OCI-LY7 (cell line): ENCODE measurements at regions not wholly inside any gene's neighbourhood (a gene's known extent, or its start where the extent isn't known, plus 50 kb on each side); places are given as distances from the start of the nearest gene placed in this dataset.

ENCODE experiments used
- BruUV-seq: library from RNA; stranded (reverse); fragments of 400-500 nt; replicated peaks from 2 replicates; lab custom pipeline; 2021; lab: Mats Ljungman, UMichigan
- CTCF ChIA-PET: fragments of 300-600 bp; sonication (Branson Sonifier 250); formaldehyde crosslinking; loops from one replicate; lab custom pipeline; 2022; ENCODE audit warnings: antibody characterized with exemption; ENCODE audit not compliant: unreplicated experiment; lab: Charles Lee
- POLR2A ChIA-PET: fragments of 300-600 bp; sonication (Branson Sonifier 250); formaldehyde crosslinking; loops from one replicate; lab custom pipeline; 2022; ENCODE audit warnings: antibody characterized with exemption; lab: Charles Lee
- DNase-seq: peaks from one replicate; pipeline ENCODE4 v3.0.0-alpha.2; 2015; ENCODE audit warnings: low spot score
- H2AFZ ChIP-seq: fragments of 200-600 bp; sonication (generic), shearing (Covaris generic); 2 replicates; pipeline ENCODE4 v1.6.1; 2014; ENCODE audit warnings: mild to moderate bottlenecking, antibody characterized with exemption, low read length, moderate library complexity
- H3K27ac ChIP-seq: fragments of 200-600 bp; sonication (generic); 2 replicates; pipeline ENCODE4 v1.5.1; 2014; ENCODE audit warnings: mixed run types, low read depth, mild to moderate bottlenecking, moderate library complexity, low read length, inconsistent platforms; ENCODE audit not compliant: poor library complexity, severe bottlenecking
- H3K36me3 ChIP-seq: fragments of 200-600 bp; sonication (generic); 2 replicates; pipeline ENCODE4 v1.6.1; 2014; ENCODE audit warnings: mild to moderate bottlenecking, antibody characterized with exemption, low read length, moderate library complexity, mixed read lengths; ENCODE audit not compliant: insufficient read depth
- H3K4me1 ChIP-seq: fragments of 200-600 bp; sonication (generic); 2 replicates; pipeline ENCODE4 v1.5.1; 2014; ENCODE audit warnings: mild to moderate bottlenecking, low read length; ENCODE audit not compliant: insufficient read depth, poor library complexity, severe bottlenecking
- H3K4me2 ChIP-seq: fragments of 200-600 bp; sonication (generic); 2 replicates; pipeline ENCODE4 v1.6.1; 2014; ENCODE audit warnings: mild to moderate bottlenecking, low read length
- H3K4me3 ChIP-seq: fragments of 200-600 bp; sonication (generic); 2 replicates; pipeline ENCODE4 v1.5.1; 2014; ENCODE audit warnings: mild to moderate bottlenecking, low read depth, low read length; ENCODE audit not compliant: poor library complexity, severe bottlenecking
- H3K79me2 ChIP-seq: fragments of 200-600 bp; sonication (generic); 2 replicates; pipeline ENCODE4 v1.6.1; 2016; ENCODE audit warnings: low read depth, mild to moderate bottlenecking, low read length, moderate library complexity, mixed read lengths; ENCODE audit not compliant: insufficient read depth
- H3K9me2 ChIP-seq: fragments of 200-600 bp; sonication (generic); 2 replicates; pipeline ENCODE4 v1.6.1; 2016; ENCODE audit warnings: mild to moderate bottlenecking, low read length, mixed read lengths; ENCODE audit not compliant: insufficient read depth
- H3K9me3 ChIP-seq: fragments of 200-600 bp; sonication (generic); 2 replicates; pipeline ENCODE4 v1.6.1; 2014; ENCODE audit warnings: mild to moderate bottlenecking, mixed run types, low read length, mixed read lengths
- H4K20me1 ChIP-seq: fragments of 200-600 bp; sonication (generic); 2 replicates; pipeline ENCODE4 v1.6.1; 2014; ENCODE audit warnings: mild to moderate bottlenecking, antibody characterized with exemption, low read length, moderate library complexity, mixed read lengths; ENCODE audit not compliant: insufficient read depth
- CTCF ChIP-seq: fragments of 200-600 bp; sonication (generic); conservative IDR thresholded peaks from 2 replicates; pipeline ENCODE4 v1.5.1; 2014; ENCODE audit warnings: mild to moderate bottlenecking, antibody characterized with exemption, low read length, moderate library complexity, mixed read lengths
- EZH2phosphoT487 ChIP-seq: fragments of 200-600 bp; sonication (generic); IDR thresholded peaks from 2 replicates; pipeline ENCODE4 v1.6.1; 2018; ENCODE audit warnings: low read depth, borderline replicate concordance, mild to moderate bottlenecking, mixed run types, antibody characterized with exemption, low read length, moderate library complexity, mixed read lengths
- intact Hi-C: fragments of 100-400 bp; cut with micrococcal nuclease; formaldehyde crosslinking; loops from one replicate; pipeline ENCODE4 v1.10.0; 2022; ENCODE audit not compliant: unreplicated experiment

GRCh38 chr20:51104960-51105920, 82.3 kb upstream of the KCNG1 start:
- TF ChIP-seq CTCF (no peak), EZH2phosphoT487 (no peak)
- Histone ChIP-seq H4K20me1 (no peaks in the 10 kb centered on the region), H3K36me3 (no peaks in the 10 kb centered on the region), H3K4me3 (no peak overlapping the region), H2AFZ (no peak overlapping the region; the same call in 1 of the 2 replicates), H3K4me2 (no peak overlapping the region), H3K27ac (no peak overlapping the region), H3K79me2 (no peaks in the 10 kb centered on the region), H3K4me1 (peaks cover 27% of the 10 kb centered on the region), H3K9me3 (no peaks in the 10 kb centered on the region), H3K9me2 (no peaks in the 10 kb centered on the region)
- CTCF ChIA-PET: no interaction called here
- POLR2A ChIA-PET: interaction anchor here (0.7 kb wide), 2 partner anchors 13 to 121 kb away, joined by 3 read pairs; no protein-coding TSS in a partner anchor
- no TSS peak for BruUV-seq
- intact Hi-C loops: no loop called here
- no peak for DNase-seq

DNA sequence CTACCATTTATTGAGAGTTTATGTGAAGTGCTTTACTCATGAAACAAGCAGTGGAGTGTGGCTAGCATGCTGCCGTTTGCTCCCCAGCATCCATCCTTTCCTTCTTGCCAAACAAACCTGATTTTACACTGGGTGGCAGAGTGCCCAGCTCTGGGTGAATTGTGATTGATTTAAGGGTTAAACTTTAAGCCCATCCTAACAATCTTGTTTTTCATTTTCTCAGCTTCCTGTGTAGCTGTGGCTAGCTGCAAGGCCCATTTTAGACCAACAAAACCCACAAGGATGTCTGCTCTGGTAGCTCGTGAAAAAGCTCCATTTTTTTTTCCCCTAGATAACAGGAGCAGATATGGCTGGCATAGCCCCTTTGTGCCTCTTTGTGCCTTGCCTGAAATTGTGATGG, 77.7 kb upstream of the KCNG1 start:
- DNase-seq: peak; percentile 68
- peaks cover 44% of the 10 kb centered on the region for H3K4me1 ChIP-seq
- TF ChIP-seq CTCF: no peak
- no peak for TF ChIP-seq EZH2phosphoT487
- H3K79me2 ChIP-seq: no peaks in the 10 kb centered on the region
- ChIA-PET POLR2A (interaction anchor here (1.0 to 1.4 kb wide), 5 partner anchors 13 to 113 kb away, joined by 3 to 4 read pairs (median 4); no protein-coding TSS in a partner anchor), CTCF (interaction anchor here (1.1 to 1.5 kb wide), 2 partner anchors 11 to 12 kb away, joined by 3 read pairs; no protein-coding TSS in a partner anchor)
- peak overlapping the region; percentile 84 for H2AFZ ChIP-seq
- BruUV-seq: no TSS peak
- peak overlapping the region; percentile 9 for H3K4me3 ChIP-seq
- no peak overlapping the region for H3K27ac ChIP-seq
- no peaks in the 10 kb centered on the region for H3K9me3 ChIP-seq
- no peaks in the 10 kb centered on the region for H3K36me3 ChIP-seq
- no peaks in the 10 kb centered on the region for H4K20me1 ChIP-seq
- intact Hi-C loops: no loop called here
- no peaks in the 10 kb centered on the region for H3K9me2 ChIP-seq
- H3K4me2 ChIP-seq: peak overlapping the region; percentile 52
